ENCODE measurements at regions not wholly inside any gene's neighbourhood (a gene's known extent, or its start where the extent isn't known, plus 50 kb on each side); places are given as distances from the start of the nearest gene placed in this dataset.

- WGBS, 2 donors: 95% methylated on average over 6 of the region's 6 CpGs
- no peaks in the 10 kb centered on the region for H3K27me3 ChIP-seq
- no peaks in the 10 kb centered on the region for H3K36me3 ChIP-seq
- intact Hi-C loops (cut with DNase I): no loop called here
- H3K4me3 ChIP-seq (replicated peaks in 1 of 3): no peak overlapping the region
- no peaks in the 10 kb centered on the region for H3K4me1 ChIP-seq
- no peak for TF ChIP-seq POLR2A (IDR thresholded peaks at IDR 0.05)
- TF ChIP-seq, protein P1, sequence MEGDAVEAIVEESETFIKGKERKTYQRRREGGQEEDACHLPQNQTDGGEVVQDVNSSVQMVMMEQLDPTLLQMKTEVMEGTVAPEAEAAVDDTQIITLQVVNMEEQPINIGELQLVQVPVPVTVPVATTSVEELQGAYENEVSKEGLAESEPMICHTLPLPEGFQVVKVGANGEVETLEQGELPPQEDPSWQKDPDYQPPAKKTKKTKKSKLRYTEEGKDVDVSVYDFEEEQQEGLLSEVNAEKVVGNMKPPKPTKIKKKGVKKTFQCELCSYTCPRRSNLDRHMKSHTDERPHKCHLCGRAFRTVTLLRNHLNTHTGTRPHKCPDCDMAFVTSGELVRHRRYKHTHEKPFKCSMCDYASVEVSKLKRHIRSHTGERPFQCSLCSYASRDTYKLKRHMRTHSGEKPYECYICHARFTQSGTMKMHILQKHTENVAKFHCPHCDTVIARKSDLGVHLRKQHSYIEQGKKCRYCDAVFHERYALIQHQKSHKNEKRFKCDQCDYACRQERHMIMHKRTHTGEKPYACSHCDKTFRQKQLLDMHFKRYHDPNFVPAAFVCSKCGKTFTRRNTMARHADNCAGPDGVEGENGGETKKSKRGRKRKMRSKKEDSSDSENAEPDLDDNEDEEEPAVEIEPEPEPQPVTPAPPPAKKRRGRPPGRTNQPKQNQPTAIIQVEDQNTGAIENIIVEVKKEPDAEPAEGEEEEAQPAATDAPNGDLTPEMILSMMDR (IDR thresholded peaks at IDR 0.05): no peak
- no peak for DNase-seq
- no peak overlapping the region for H3K27ac ChIP-seq
- H3K9me3 ChIP-seq: no peaks in the 10 kb centered on the region
These were observed 138.0 kb downstream of the HAUS1 start for GRCh38 chr18:46242183-46242582.

GRCh38 chr18:46243095-46243494, 138.9 kb downstream of the HAUS1 start:
- Histone ChIP-seq H3K9me3 (no peaks in the 10 kb centered on the region), H3K4me3 (replicated peaks in 1 of 3) (no peak overlapping the region), H3K36me3 (no peaks in the 10 kb centered on the region), H3K4me1 (no peaks in the 10 kb centered on the region), H3K27me3 (no peaks in the 10 kb centered on the region), H3K27ac (no peak overlapping the region)
- no peak for DNase-seq
- TF ChIP-seq POLR2A (IDR thresholded peaks at IDR 0.05): no peak
- TF ChIP-seq, protein P1 (IDR thresholded peaks at IDR 0.05): no peak
- 0 to 56% methylated on average over 1 of the region's 1 CpG for WGBS, 2 donors
- intact Hi-C loops (cut with DNase I): no loop called here

GRCh38 chr18:46243673-46244072, 139.5 kb downstream of the HAUS1 start:
- DNase-seq: no peak
- intact Hi-C loops (cut with DNase I): no loop called here
- Histone ChIP-seq H3K4me3 (replicated peaks in 1 of 3) (no peak overlapping the region), H3K9me3 (no peaks in the 10 kb centered on the region), H3K4me1 (no peaks in the 10 kb centered on the region), H3K27me3 (no peaks in the 10 kb centered on the region), H3K27ac (no peak overlapping the region), H3K36me3 (no peaks in the 10 kb centered on the region)
- WGBS, 2 donors: 82 to 87% methylated on average over 3 of the region's 3 CpGs
- no peak for TF ChIP-seq POLR2A (IDR thresholded peaks at IDR 0.05)
- TF ChIP-seq, protein P1 (IDR thresholded peaks at IDR 0.05): no peak

- H3K4me1 ChIP-seq: peaks cover 9 to 18% of the 10 kb centered on the region in 2 donors
- WGBS, 2 donors: 98 to 100% methylated on average over 2 of the region's 2 CpGs
- H3K36me3 ChIP-seq: no peaks in the 10 kb centered on the region
- H3K4me3 ChIP-seq (replicated peaks in 1 of 3): no peak overlapping the region
- H3K27me3 ChIP-seq: no peaks in the 10 kb centered on the region
- intact Hi-C loops (cut with DNase I): no loop called here
- TF ChIP-seq, protein P1 (IDR thresholded peaks at IDR 0.05): no peak
- TF ChIP-seq POLR2A (IDR thresholded peaks at IDR 0.05): no peak
- no peaks in the 10 kb centered on the region for H3K9me3 ChIP-seq
- no peak for DNase-seq
- H3K27ac ChIP-seq: no peak overlapping the region
These were observed 141.9 kb downstream of the HAUS1 start for GRCh38 chr18:46246101-46246500.

DNA sequence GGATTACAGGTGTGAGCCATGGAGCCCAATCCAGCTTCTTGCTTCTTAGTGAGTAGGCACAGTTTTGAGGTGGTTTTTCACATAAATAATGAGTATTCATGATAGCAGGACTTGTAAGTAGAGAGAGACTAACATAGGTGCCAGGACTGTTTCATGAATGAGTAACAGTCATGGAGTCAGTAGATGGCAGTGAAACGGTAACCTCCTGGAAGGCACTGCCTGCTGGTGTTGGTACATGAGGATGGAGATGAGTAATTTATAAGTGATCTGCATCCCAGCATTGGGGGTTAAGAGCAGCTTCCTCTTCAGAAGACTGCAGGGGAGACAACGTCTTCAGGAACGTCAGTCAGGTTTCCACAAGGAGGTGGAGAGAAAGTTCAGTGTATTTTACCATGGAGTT, 143.8 kb downstream of the HAUS1 start:
- H3K27me3 ChIP-seq: no peaks in the 10 kb centered on the region
- DNase-seq: no peak
- no peaks in the 10 kb centered on the region for H3K36me3 ChIP-seq
- H3K4me1 ChIP-seq: peaks cover 16 to 32% of the 10 kb centered on the region in 2 donors
- TF ChIP-seq POLR2A (IDR thresholded peaks at IDR 0.05): no peak
- TF ChIP-seq, protein P1 (IDR thresholded peaks at IDR 0.05): no peak
- H3K9me3 ChIP-seq: no peaks in the 10 kb centered on the region
- no peak overlapping the region for H3K4me3 ChIP-seq (replicated peaks in 1 of 3)
- WGBS, 2 donors: 92 to 95% methylated on average over 3 of the region's 3 CpGs
- intact Hi-C loops (cut with DNase I): no loop called here
- H3K27ac ChIP-seq: no peak overlapping the region

Measured in thyroid gland (tissue), 4 donors.